GM12878 (cell line): ENCODE measurements at regions not wholly inside any gene's neighbourhood (a gene's known extent, or its start where the extent isn't known, plus 50 kb on each side); places are given as distances from the start of the nearest gene placed in this dataset.

ENCODE experiments used
- ASH2L ChIP-seq: fragments of 300-600, 200-600 bp; sonication (generic); IDR thresholded peaks from 2 replicates; pipeline ENCODE4 v1.6.1; 2017; ENCODE audit warnings: low read depth, mild to moderate bottlenecking, borderline replicate concordance
- CHD1 ChIP-seq: IDR thresholded peaks from 2 replicates; pipeline ENCODE4 v1.6.1; 2012; ENCODE audit warnings: low read depth, low read length, improper control_type of control experiment
- NFXL1 ChIP-seq: fragments of 450-650 bp; IDR thresholded peaks from 2 replicates; pipeline ENCODE4 v1.6.1; 2017; ENCODE audit warnings: antibody characterized with exemption, mild to moderate bottlenecking, borderline replicate concordance
- POLR2A ChIP-seq: IDR thresholded peaks from 2 replicates; pipeline ENCODE4 v1.6.1; 2011; ENCODE audit warnings: low read depth, mild to moderate bottlenecking, low read length
- SPI1 ChIP-seq: IDR thresholded peaks from 2 replicates; pipeline ENCODE4 v1.6.1; 2011; ENCODE audit warnings: low read depth, mild to moderate bottlenecking, low read length, moderate library complexity, borderline replicate concordance; ENCODE audit not compliant: insufficient read depth
- ZNF622 ChIP-seq: fragments of 450-650 bp; IDR thresholded peaks from 2 replicates; pipeline ENCODE4 v1.6.1; 2017; ENCODE audit warnings: mild to moderate bottlenecking, inconsistent platforms
- TF ChIP-seq, protein P1 (sequence below), 3 experiments: IDR thresholded peaks in 2 of 3; conservative IDR thresholded peaks in 1 of 3; 2 replicates each; pipeline ENCODE4 v1.5.1; 2011; ENCODE audit warnings: low read depth in 3 of 3, low read length in 3 of 3, mild to moderate bottlenecking in 3 of 3, control low read depth in 2 of 3, moderate library complexity in 2 of 3, inconsistent platforms in 1 of 3, mixed read lengths in 1 of 3; ENCODE audit not compliant: control insufficient read depth in 2 of 3, insufficient read depth in 1 of 3; ENCODE audit errors: extremely low read depth in 1 of 3
- TF ChIP-seq, protein P2 (sequence below): IDR thresholded peaks from 2 replicates; pipeline ENCODE4 v1.6.1; 2012; ENCODE audit warnings: low read length, inconsistent platforms

DNA sequence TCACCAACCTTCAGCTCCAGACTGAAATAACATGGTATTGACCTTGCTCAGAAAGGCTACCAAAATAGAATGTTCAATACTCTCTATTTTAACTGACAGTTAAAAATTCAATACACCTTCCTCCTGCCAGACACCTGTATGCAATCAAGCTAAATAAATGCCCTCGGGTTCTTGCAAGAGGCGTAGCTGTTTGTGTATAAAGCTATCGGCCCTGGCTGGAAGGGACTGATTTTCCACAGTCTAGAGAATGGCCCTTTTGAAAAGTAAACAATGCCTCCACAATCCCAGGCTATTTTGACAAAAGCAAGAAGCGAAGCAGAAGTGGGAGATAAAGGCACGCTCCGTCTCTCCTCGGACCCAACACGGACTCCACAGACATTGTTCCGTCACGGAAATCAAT is 791.2 kb downstream of the BRD1 start:
- TF ChIP-seq NFXL1 = no peak
- TF ChIP-seq, protein P1, sequence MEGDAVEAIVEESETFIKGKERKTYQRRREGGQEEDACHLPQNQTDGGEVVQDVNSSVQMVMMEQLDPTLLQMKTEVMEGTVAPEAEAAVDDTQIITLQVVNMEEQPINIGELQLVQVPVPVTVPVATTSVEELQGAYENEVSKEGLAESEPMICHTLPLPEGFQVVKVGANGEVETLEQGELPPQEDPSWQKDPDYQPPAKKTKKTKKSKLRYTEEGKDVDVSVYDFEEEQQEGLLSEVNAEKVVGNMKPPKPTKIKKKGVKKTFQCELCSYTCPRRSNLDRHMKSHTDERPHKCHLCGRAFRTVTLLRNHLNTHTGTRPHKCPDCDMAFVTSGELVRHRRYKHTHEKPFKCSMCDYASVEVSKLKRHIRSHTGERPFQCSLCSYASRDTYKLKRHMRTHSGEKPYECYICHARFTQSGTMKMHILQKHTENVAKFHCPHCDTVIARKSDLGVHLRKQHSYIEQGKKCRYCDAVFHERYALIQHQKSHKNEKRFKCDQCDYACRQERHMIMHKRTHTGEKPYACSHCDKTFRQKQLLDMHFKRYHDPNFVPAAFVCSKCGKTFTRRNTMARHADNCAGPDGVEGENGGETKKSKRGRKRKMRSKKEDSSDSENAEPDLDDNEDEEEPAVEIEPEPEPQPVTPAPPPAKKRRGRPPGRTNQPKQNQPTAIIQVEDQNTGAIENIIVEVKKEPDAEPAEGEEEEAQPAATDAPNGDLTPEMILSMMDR (IDR thresholded peaks at IDR 0.05 in 2 of 3, conservative IDR thresholded peaks at IDR 0.05 in 1 of 3; ENCODE audit: control insufficient read depth in 2 of 3, extremely low read depth in 1 of 3, insufficient read depth in 1 of 3, low read depth in 3 of 3, low read length in 3 of 3) = no peak
- no peak for TF ChIP-seq CHD1
- TF ChIP-seq, protein P2, sequence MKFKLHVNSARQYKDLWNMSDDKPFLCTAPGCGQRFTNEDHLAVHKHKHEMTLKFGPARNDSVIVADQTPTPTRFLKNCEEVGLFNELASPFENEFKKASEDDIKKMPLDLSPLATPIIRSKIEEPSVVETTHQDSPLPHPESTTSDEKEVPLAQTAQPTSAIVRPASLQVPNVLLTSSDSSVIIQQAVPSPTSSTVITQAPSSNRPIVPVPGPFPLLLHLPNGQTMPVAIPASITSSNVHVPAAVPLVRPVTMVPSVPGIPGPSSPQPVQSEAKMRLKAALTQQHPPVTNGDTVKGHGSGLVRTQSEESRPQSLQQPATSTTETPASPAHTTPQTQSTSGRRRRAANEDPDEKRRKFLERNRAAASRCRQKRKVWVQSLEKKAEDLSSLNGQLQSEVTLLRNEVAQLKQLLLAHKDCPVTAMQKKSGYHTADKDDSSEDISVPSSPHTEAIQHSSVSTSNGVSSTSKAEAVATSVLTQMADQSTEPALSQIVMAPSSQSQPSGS = no peak
- TF ChIP-seq ZNF622 = no peak
- no peak for TF ChIP-seq POLR2A
- TF ChIP-seq ASH2L = no peak
- TF ChIP-seq SPI1 = no peak
